Fibroblast of lung (primary cell): ENCODE measurements at regions not wholly inside any gene's neighbourhood (a gene's known extent, or its start where the extent isn't known, plus 50 kb on each side); places are given as distances from the start of the nearest gene placed in this dataset.

ENCODE experiments used
- DNase-seq, 2 donors: peaks; one replicate each; pipeline versions ENCODE4 v3.0.0 to v3.0.0-alpha.2; 2010; ENCODE audit warnings: low read depth in 2 of 2
- H2AFZ ChIP-seq: 2 replicates; pipeline ENCODE4 v1.5.1; 2012; ENCODE audit warnings: low read length, control low read depth, inconsistent platforms
- H3K27ac ChIP-seq: 2 replicates; pipeline ENCODE4 v1.5.1; 2011; ENCODE audit warnings: low read length, control low read depth; ENCODE audit not compliant: insufficient read depth
- H3K27me3 ChIP-seq: 2 replicates; pipeline ENCODE4 v1.5.1; 2011; ENCODE audit warnings: mild to moderate bottlenecking, low read length; ENCODE audit not compliant: control insufficient read depth, insufficient read depth
- H3K36me3 ChIP-seq: 2 replicates; pipeline ENCODE4 v1.5.1; 2011; ENCODE audit warnings: low read length; ENCODE audit not compliant: control insufficient read depth, insufficient read depth
- H3K4me1 ChIP-seq: 2 replicates; pipeline ENCODE4 v1.5.1; 2011; ENCODE audit warnings: low read length; ENCODE audit not compliant: control insufficient read depth, insufficient read depth; ENCODE audit errors: extremely low read depth
- H3K4me2 ChIP-seq: 2 replicates; pipeline ENCODE4 v1.5.1; 2011; ENCODE audit warnings: low read length, control low read depth; ENCODE audit not compliant: insufficient read depth; ENCODE audit errors: extremely low read depth
- H3K4me3 ChIP-seq, 4 experiments: fragments of 200-600 bp in 1 of 4; sonication (generic) in 1 of 4; replicated peaks in 1 of 4; 2 replicates each; pipeline ENCODE4 v1.5.1; 2011 to 2016; ENCODE audit warnings: low read length in 4 of 4, low read depth in 3 of 4, mild to moderate bottlenecking in 3 of 4, control low read depth in 2 of 4, inconsistent platforms in 1 of 4, mixed read lengths in 1 of 4; ENCODE audit not compliant: insufficient read depth in 1 of 4; ENCODE audit errors: control extremely low read depth in 1 of 4
- H3K79me2 ChIP-seq: 2 replicates; pipeline ENCODE4 v1.5.1; 2012; ENCODE audit warnings: mild to moderate bottlenecking, low read length, inconsistent platforms; ENCODE audit not compliant: control insufficient read depth, insufficient read depth
- H3K9ac ChIP-seq: 2 replicates; pipeline ENCODE4 v1.5.1; 2011; ENCODE audit warnings: mild to moderate bottlenecking, low read length, control low read depth; ENCODE audit not compliant: insufficient read depth
- H3K9me3 ChIP-seq: 2 replicates; pipeline ENCODE4 v1.5.1; 2012; ENCODE audit warnings: low read depth, low read length; ENCODE audit not compliant: control insufficient read depth, insufficient read depth
- H4K20me1 ChIP-seq: 2 replicates; pipeline ENCODE4 v1.5.1; 2011; ENCODE audit warnings: low read length; ENCODE audit not compliant: control insufficient read depth, insufficient read depth; ENCODE audit errors: extremely low read depth
- CTCF ChIP-seq, 2 donors: IDR thresholded peaks in 1 of 2; conservative IDR thresholded peaks in 1 of 2; 1 replicate in 1 of 2; 2 replicates in 1 of 2; pipeline ENCODE4 v1.5.1; 2011 to 2012; ENCODE audit warnings: low read length in 2 of 2, control low read depth in 1 of 2, inconsistent platforms in 1 of 2, low read depth in 1 of 2, mild to moderate bottlenecking in 1 of 2
- EZH2 ChIP-seq: IDR thresholded peaks from 2 replicates; pipeline ENCODE4 v1.5.1; 2012; ENCODE audit warnings: low read length, control low read depth, mild to moderate bottlenecking; ENCODE audit errors: missing control alignments

GRCh38 chr12:58034712-58035111 is 93.3 kb downstream of the ATP23 start:
- H3K9ac ChIP-seq, result no peak overlapping the region
- no peak for TF ChIP-seq EZH2
- no peak for TF ChIP-seq CTCF (conservative IDR thresholded peaks at IDR 0.05 in 1 of 2, IDR thresholded peaks at IDR 0.05 in 1 of 2; ENCODE audit: low read depth in 1 of 2, low read length in 2 of 2)
- H3K36me3 ChIP-seq, result no peaks in the 10 kb centered on the region
- H4K20me1 ChIP-seq, result no peaks in the 10 kb centered on the region
- H3K9me3 ChIP-seq, result no peaks in the 10 kb centered on the region
- no peaks in the 10 kb centered on the region for H3K4me1 ChIP-seq
- no peak overlapping the region for H2AFZ ChIP-seq
- no peaks in the 10 kb centered on the region for H3K79me2 ChIP-seq
- H3K27me3 ChIP-seq, result no peaks in the 10 kb centered on the region
- DNase-seq, result no peak
- no peak overlapping the region for H3K27ac ChIP-seq
- H3K4me2 ChIP-seq, result no peak overlapping the region
- H3K4me3 ChIP-seq, result no peak overlapping the region

- H3K4me2 ChIP-seq, result no peak overlapping the region
- H3K9ac ChIP-seq, result no peak overlapping the region
- H3K27me3 ChIP-seq, result no peaks in the 10 kb centered on the region
- no peaks in the 10 kb centered on the region for H4K20me1 ChIP-seq
- no peaks in the 10 kb centered on the region for H3K9me3 ChIP-seq
- TF ChIP-seq CTCF (conservative IDR thresholded peaks at IDR 0.05 in 1 of 2, IDR thresholded peaks at IDR 0.05 in 1 of 2; ENCODE audit: low read depth in 1 of 2, low read length in 2 of 2) (no peak), EZH2 (no peak)
- no peak overlapping the region for H2AFZ ChIP-seq
- no peaks in the 10 kb centered on the region for H3K36me3 ChIP-seq
- no peaks in the 10 kb centered on the region for H3K4me1 ChIP-seq
- no peak for DNase-seq
- H3K79me2 ChIP-seq, result no peaks in the 10 kb centered on the region
- H3K27ac ChIP-seq, result no peak overlapping the region
- H3K4me3 ChIP-seq, result no peak overlapping the region
Observed at GRCh38 chr12:58041441-58041840, 100.1 kb downstream of the ATP23 start.

- no peak overlapping the region for H3K4me3 ChIP-seq
- no peaks in the 10 kb centered on the region for H4K20me1 ChIP-seq
- no peak overlapping the region for H3K4me2 ChIP-seq
- H3K9me3 ChIP-seq, result no peaks in the 10 kb centered on the region
- TF ChIP-seq CTCF (conservative IDR thresholded peaks at IDR 0.05 in 1 of 2, IDR thresholded peaks at IDR 0.05 in 1 of 2; ENCODE audit: low read depth in 1 of 2, low read length in 2 of 2), result no peak
- no peak for TF ChIP-seq EZH2
- no peak for DNase-seq
- no peaks in the 10 kb centered on the region for H3K79me2 ChIP-seq
- no peak overlapping the region for H3K27ac ChIP-seq
- H3K9ac ChIP-seq, result no peak overlapping the region
- no peaks in the 10 kb centered on the region for H3K36me3 ChIP-seq
- no peaks in the 10 kb centered on the region for H3K27me3 ChIP-seq
- no peaks in the 10 kb centered on the region for H3K4me1 ChIP-seq
- H2AFZ ChIP-seq, result no peak overlapping the region
Observed at GRCh38 chr12:58044966-58045365, 103.6 kb downstream of the ATP23 start.
